Thyroid gland (tissue), 4 donors: ENCODE measurements at regions not wholly inside any gene's neighbourhood (a gene's known extent, or its start where the extent isn't known, plus 50 kb on each side); places are given as distances from the start of the nearest gene placed in this dataset.

Experiments used
- POLR2A ChIP-seq, 2 donors: fragments of 450-650 bp; IDR thresholded peaks; one replicate each; pipeline ENCODE4 v1.6.1; 2017; ENCODE audit warnings: antibody characterized with exemption in 2 of 2, mild to moderate bottlenecking in 2 of 2, moderate library complexity in 1 of 2
- TF ChIP-seq, protein P1 (sequence below), 6 experiments: fragments of 200-600 bp in 3 of 6; fragments of 450-650 bp in 3 of 6; sonication (generic) in 3 of 6; IDR thresholded peaks; one replicate each; pipeline ENCODE4 v1.5.1; 2016 to 2019; ENCODE audit warnings: antibody characterized with exemption in 6 of 6, mild to moderate bottlenecking in 2 of 6, inconsistent platforms in 1 of 6, moderate library complexity in 1 of 6

GRCh38 chr22:48210812-48211211 lies 1448.4 kb downstream of the TBC1D22A start:
- TF ChIP-seq, protein P1, sequence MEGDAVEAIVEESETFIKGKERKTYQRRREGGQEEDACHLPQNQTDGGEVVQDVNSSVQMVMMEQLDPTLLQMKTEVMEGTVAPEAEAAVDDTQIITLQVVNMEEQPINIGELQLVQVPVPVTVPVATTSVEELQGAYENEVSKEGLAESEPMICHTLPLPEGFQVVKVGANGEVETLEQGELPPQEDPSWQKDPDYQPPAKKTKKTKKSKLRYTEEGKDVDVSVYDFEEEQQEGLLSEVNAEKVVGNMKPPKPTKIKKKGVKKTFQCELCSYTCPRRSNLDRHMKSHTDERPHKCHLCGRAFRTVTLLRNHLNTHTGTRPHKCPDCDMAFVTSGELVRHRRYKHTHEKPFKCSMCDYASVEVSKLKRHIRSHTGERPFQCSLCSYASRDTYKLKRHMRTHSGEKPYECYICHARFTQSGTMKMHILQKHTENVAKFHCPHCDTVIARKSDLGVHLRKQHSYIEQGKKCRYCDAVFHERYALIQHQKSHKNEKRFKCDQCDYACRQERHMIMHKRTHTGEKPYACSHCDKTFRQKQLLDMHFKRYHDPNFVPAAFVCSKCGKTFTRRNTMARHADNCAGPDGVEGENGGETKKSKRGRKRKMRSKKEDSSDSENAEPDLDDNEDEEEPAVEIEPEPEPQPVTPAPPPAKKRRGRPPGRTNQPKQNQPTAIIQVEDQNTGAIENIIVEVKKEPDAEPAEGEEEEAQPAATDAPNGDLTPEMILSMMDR (IDR thresholded peaks at IDR 0.05): no peak
- TF ChIP-seq POLR2A (IDR thresholded peaks at IDR 0.05): no peak
